HFF-Myc (cell line): ENCODE measurements at regions not wholly inside any gene's neighbourhood (a gene's known extent, or its start where the extent isn't known, plus 50 kb on each side); places are given as distances from the start of the nearest gene placed in this dataset.
"Not testable (repeated sequence)": the region's sequence is repeated elsewhere in the genome, so short reads cannot be mapped to it uniquely, and the experiment has no call there.

ENCODE experiments used
- DNase-seq: peaks from one replicate; pipeline ENCODE4 v3.0.0-alpha.2; 2011; ENCODE audit warnings: low read depth; ENCODE audit errors: extremely low read depth
- H3K4me3 ChIP-seq: replicated peaks from 2 replicates; pipeline ENCODE4 v1.5.1; 2011; ENCODE audit warnings: low read depth, mild to moderate bottlenecking, control low read depth, low read length
- TF ChIP-seq, protein P1 (sequence below): IDR thresholded peaks from 2 replicates; pipeline ENCODE4 v1.5.1; 2012; ENCODE audit warnings: mild to moderate bottlenecking, low read depth, low read length, control low read depth; ENCODE audit errors: missing control alignments

DNA sequence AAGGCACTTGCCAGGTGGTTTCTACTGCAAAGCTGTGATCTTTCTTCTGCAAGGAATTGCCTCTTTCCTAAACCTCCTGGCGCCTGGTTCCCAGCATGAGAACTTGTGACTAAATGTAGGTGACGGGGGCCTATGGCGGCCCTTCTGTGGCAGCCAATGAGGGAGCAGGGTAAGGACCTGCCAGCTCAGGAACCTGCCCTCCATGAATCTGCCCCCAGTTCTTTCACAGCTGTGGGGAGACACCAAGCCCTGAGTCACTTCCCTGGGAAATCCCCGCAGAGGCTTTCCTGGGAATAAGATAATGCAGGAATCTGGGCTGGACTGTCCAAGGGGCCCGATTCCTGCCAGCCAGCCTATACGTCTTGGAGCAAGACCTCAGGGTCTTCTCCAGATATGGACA, 56.7 kb upstream of the CTNNA1 start:
- TF ChIP-seq, protein P1, sequence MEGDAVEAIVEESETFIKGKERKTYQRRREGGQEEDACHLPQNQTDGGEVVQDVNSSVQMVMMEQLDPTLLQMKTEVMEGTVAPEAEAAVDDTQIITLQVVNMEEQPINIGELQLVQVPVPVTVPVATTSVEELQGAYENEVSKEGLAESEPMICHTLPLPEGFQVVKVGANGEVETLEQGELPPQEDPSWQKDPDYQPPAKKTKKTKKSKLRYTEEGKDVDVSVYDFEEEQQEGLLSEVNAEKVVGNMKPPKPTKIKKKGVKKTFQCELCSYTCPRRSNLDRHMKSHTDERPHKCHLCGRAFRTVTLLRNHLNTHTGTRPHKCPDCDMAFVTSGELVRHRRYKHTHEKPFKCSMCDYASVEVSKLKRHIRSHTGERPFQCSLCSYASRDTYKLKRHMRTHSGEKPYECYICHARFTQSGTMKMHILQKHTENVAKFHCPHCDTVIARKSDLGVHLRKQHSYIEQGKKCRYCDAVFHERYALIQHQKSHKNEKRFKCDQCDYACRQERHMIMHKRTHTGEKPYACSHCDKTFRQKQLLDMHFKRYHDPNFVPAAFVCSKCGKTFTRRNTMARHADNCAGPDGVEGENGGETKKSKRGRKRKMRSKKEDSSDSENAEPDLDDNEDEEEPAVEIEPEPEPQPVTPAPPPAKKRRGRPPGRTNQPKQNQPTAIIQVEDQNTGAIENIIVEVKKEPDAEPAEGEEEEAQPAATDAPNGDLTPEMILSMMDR, result no peak
- DNase-seq, result no peak
- no peak overlapping the region for H3K4me3 ChIP-seq

DNA sequence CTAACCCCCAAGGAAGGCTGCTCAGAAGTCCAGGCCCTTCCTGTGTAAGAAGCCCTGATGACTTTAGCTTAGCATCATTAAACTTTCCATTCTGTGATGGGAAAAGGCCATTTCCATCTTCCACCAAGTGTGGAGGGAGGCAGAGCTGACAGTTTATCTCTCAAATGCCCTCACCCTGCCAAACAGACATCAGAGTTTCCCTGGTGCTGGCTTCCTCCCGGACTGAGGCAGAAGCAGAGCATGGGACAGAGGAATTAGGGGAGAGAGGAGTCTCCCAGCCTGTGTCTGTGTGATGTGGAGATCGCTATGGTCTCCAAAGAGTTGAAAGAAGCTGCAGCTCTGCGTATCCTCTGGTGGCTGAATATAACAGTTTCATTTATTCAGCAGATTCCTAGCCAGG, 57.4 kb upstream of the CTNNA1 start:
- H3K4me3 ChIP-seq, result no peak overlapping the region
- no peak for DNase-seq
- TF ChIP-seq, protein P1, result no peak

DNA sequence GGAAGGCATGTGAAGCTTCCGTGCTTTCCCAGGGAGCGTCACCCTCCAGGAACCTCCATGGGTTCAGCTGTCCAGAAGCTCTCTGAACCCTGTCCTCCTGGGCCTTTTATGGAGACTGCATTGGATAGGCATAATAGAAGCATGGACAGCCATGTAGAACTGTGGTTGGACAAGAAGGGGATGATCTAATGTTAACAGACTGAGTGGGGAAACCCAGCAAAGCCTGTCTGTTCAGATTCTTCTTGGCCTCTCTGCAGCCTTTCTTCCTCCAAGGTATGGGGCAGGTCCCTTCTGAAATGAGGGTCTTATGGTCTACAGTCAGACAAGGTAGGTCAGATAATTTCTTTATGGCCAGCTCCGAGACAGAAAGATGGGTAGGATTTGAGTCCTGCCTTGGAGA, 59.1 kb upstream of the CTNNA1 start:
- TF ChIP-seq, protein P1, result no peak
- no peak for DNase-seq
- no peak overlapping the region for H3K4me3 ChIP-seq

DNA sequence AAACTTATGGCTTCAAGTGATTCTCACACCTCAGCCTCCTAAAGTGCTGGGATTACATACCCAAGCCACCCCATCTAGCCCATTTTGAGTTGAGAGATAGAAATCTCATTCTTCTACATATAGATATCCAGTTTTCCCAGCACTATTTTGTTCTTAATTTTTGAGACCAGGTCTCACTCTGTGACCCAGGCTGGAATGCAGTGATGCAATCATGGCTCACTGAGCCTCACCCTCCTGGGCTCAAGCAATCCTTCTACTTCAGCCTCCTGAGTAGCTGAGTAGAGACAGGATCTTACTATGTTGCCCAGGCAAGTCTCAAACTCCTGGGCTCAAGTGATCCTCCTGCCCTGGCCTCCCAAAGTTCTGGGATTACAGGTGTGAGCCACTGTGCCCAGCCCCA, 60.9 kb upstream of the CTNNA1 start:
- DNase-seq, result no peak
- H3K4me3 ChIP-seq, result no peak overlapping the region
- TF ChIP-seq, protein P1, result no peak

DNA sequence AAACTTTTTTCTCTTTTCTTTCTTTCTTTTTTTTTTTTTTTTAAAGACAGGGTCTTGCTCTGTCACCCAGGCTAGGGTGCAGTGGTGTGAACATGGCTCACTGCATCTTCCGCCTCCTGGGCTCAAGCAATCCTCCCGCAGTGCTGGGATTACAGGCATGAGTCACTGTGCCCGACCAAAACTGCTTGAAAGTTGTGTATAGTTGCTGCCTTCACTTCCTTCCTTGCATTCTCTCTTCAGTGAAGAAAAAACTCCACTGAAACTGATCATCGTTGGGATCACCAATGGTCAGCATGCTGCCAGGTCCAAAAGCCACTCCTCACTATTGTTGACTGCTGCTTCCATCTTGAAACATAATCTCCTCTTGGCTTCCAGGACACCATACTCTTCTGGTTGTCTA, 66.6 kb upstream of the CTNNA1 start:
- no peak for DNase-seq
- TF ChIP-seq, protein P1, result no peak

DNA sequence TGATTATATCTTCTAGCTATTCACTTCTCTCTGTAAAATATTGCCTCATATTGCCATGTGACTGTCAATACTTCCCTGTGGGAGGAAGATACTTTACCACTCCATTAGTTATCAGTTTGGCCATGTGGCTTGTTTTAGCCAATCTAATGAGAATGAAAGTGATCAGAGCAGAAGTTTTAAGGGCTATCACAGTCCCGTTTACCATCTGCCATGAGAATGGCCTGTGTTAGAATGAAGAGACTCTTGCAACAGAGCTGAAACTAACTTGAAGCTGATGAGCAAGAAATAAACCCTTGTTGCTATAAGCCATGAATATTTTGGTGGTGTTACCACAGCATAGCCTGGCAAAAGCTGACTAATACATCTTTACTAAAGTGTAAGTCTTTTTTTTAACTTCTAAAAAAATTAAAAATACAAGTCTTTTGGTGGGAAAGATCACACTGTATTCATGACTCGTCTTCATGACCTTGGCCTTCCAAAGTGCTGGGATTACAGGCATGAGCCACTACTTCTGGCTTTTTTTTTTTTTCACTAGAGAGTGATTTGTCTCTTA, 68.0 kb upstream of the CTNNA1 start:
- TF ChIP-seq, protein P1, result no peak
- DNase-seq, result no peak
- H3K4me3 ChIP-seq, result no peak overlapping the region

More for the DNA sequence above, 66.6 kb upstream of the CTNNA1 start:
- H3K4me3 ChIP-seq, result no peak overlapping the region

DNA sequence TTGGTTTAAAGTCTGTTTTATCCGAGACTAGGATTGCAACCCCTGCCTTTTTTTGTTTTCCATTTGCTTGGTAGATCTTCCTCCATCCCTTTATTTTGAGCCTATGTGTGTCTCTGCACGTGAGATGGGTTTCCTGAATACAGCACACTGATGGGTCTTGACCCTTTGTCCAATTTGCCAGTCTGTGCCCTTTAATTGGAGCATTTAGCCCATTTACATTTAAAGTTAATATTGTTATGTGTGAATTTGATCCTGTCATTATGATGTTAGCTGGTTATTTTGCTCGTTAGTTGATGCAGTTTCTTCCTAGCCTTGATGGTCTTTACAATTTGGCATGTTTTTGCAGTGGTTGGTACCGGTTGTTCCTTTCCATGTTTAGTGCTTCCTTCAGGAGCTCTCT, 70.8 kb upstream of the CTNNA1 start:
- H3K4me3 ChIP-seq, DNase-seq: not testable (repeated sequence)

DNA sequence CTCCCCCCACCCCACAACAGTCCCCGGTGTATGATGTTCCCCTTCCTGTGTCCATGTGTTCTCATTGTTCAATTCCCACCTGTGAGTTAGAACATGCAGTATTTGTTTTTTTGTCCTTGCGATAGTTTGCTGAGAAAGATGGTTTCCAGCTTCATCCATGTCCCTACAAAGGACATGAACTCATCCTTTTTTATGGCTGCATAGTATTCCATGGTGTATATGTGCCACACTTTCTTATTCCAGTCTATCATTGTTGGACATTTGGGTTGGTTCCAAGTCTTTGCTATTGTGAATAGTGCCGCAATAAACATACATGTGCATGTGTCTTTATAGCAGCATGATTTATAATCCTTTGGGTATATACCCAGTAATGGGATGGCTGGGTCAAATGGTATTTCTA, 74.4 kb upstream of the CTNNA1 start:
- not testable (repeated sequence) for H3K4me3 ChIP-seq, DNase-seq
